SK-N-SH treated with all-trans-retinoic acid at 6 μM for 48 hours (cell line): ENCODE measurements at regions not wholly inside any gene's neighbourhood (a gene's known extent, or its start where the extent isn't known, plus 50 kb on each side); places are given as distances from the start of the nearest gene placed in this dataset.

Source experiments
- ISL1 ChIP-seq: fragments of 250-450 bp; sonication (Bioruptor Pico); IDR thresholded peaks from 2 replicates; pipeline ENCODE4 v2.1.2; 2022; ENCODE audit warnings: mild to moderate bottlenecking, moderate library complexity
- RARB ChIP-seq: fragments of 250-450 bp; sonication (Bioruptor Pico); IDR thresholded peaks from 2 replicates; pipeline ENCODE4 v1.8.0; 2021; ENCODE audit warnings: mild to moderate bottlenecking, moderate library complexity

DNA sequence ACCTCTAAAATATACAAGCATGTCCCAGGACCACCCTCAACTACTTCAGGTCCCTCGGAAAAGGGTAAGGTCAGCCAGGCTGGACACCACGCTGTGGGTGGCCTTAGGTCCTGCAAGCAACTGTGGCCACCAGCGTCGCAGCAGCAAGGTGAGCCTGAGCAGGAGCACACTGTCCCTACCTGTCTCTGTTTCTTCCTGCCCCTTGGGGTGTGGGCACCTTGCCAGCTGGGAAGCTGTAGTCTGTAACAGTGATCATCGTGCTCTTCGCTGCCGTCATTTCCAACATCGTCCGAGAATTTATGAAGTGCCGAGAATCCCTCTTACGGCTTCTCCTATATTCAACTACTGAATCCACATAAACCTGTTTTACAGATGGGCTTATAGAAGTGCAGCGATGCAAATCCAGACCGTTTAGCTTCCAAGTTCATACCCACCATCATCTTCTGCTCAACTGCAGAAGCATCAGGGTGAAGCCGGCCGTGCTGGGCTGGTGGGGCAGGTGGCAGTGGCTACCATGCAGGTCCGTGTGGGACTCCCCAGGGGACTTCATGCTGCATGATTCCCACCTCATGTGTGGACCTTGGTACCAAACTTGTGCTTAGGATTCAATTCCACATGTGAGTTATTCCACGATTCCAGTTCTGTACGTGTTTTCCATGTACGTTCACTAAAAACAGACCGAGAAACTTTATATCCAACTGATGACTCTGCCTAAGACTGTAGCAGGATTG is 361.3 kb upstream of the SFSWAP start:
- TF ChIP-seq RARB (CRISPR knock-in tag) (no peak), ISL1 (CRISPR knock-in tag) (no peak)
